ENCODE measurements at regions not wholly inside any gene's neighbourhood (a gene's known extent, or its start where the extent isn't known, plus 50 kb on each side); places are given as distances from the start of the nearest gene placed in this dataset.
"Not testable (repeated sequence)": the region's sequence is repeated elsewhere in the genome, so short reads cannot be mapped to it uniquely, and the experiment has no call there.

DNA sequence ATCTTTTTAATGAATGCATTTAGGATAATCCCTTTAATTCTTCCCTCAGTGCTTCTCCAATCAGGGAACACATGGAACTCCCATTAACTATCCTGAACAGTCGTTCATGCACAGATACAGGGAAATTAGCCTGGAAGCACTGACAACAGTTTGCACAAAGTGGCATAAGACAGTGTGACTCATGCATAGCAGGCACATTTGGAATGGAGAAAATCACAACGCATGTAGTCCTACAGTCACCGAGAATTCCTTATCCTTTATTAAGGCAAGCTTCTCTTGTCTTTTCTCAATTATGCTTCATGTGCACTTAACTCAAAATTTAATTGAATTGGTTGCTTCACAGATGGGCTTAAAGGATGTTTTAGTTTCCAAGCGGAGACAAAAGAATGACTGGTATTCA lies 155.0 kb upstream of the CRBN start:
- DNase-seq (ENCODE audit: low spot score): peak; percentile 42

DNA sequence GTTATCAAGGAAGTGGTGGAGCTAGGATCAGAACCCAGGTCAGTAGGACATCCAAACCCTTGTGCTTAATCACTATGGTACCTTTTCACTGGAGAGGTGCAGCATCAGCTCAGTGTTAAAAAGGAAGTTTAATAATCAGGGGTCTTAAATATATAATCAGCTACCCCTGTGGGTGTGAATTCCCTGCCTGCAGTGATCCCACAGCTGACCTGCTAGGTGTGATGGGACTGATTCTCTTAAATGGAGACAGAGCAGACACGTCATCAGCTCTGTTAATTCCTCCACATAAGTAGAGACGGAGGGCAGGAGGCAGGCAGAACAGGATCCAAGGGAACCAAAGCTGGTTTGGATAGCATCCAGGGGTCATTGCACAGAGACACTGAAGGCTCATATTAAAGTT lies 154.1 kb upstream of the CRBN start:
- no peak for DNase-seq (ENCODE audit: low spot score)

DNA sequence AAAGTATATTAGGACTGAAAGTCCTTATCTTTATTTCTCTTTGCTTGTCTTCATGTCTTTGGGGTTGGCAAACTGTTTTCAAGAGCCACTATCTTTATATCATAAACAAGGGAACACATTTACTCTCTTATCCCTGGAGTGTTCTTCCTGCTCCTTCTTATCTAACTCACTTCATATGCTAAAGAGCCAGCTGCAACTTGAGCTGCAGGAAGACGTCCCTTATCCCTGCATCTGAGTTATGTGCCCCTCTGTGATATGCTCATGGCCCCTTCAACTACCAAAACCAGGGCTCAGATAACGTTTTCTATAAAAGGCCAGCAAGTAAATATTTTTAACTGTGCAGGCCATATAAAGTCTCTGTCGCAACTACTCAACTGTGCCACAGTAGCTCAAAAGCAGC lies 137.0 kb upstream of the CRBN start:
- no peak for DNase-seq (ENCODE audit: low spot score)

DNA sequence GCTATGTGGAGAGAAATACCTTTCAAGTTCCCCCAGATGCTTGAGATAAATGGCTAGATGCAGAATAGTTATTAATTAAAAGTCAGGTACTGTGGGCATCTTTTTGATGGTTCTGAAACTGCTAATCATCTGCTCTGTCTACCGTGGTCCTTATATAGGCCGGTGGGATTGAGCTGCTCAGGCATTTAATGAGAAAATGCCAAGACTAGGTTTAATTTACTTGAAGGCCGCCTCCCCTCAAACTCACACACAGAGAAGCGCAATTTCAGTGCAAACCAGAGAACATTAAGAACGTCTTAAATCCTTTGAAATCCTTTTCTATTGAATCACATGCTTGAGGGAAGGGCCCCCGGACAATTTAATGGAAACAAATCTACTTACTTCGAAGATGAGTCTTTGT lies 136.4 kb upstream of the CRBN start:
- no peak for DNase-seq (ENCODE audit: low spot score)

DNA sequence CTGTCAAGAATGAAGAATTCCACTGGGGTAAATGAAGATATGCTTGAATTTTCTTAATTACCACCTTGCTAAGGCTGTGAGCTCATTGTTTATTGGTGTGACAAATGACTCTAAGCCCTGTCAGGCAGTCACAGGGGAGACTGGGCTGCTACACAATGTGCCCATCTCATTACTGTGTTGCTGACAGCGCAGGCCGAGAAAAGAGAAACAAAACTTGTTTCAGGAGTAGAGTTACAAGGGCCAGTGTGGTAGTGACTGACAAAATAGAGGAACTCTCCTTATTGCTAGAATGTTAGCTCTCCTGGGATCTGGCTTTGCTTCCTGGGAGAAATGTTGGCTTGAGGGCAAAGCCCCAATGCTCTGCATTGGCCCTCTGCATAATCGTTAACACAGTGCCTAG lies 130.4 kb upstream of the CRBN start:
- DNase-seq (ENCODE audit: low spot score): no peak

DNA sequence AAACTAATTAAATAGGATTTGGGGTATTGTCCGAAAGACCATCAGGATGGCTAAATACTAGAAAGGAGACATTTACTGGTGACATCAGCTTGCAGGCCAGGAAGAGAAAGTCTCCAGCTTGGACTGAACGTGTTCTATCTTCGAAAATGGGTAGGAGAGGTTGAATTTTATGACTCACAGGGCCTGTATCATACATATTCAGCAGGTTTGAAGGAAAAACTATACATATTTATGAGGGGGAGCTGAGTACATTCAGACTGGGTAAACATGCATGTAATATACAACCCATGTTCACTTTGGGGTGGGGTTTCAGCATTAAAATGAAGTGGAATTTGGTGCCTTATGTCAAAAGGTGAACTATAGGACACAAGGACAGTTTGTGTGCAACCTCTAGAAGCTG lies 129.3 kb upstream of the CRBN start:
- no peak for DNase-seq (ENCODE audit: low spot score)

DNA sequence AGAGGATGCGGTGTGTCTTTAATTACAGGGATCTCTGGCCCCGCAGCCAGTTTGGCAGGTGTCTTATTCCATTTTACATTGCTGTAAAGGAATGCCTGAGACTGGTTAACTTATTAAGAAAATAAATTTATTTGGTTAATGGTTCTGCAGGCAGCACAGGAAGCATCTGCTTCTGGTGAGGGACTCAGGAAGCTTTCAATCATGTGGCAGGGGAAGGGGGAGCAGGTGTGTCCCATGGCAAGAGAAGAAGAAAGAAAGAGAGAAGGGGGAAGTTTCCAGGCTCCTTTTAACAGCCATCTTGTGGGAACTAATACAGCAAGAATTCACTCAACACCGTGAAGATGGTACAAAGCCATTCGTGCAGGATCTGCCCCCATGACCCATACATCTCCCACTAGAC lies 128.0 kb upstream of the CRBN start:
- no peak for DNase-seq (ENCODE audit: low spot score)

DNA sequence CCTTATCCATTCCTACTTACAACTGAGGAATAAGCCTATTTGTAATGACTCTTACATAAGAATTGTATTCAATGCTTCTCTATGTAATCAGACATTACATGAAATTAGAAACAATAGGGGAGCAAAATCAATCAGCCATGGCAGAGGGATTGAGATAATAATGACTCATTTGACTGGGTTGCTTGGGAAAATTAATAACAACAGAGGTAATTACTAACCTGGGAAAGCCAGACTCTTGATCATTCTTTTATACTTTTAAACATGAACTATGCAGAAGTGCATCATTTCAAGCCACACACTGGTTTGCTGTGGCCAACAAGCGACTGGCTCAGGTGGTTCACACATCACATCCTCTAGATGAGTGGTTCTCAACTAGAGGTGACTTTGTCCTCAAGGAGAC lies 126.3 kb upstream of the CRBN start:
- DNase-seq (ENCODE audit: low spot score): no peak

DNA sequence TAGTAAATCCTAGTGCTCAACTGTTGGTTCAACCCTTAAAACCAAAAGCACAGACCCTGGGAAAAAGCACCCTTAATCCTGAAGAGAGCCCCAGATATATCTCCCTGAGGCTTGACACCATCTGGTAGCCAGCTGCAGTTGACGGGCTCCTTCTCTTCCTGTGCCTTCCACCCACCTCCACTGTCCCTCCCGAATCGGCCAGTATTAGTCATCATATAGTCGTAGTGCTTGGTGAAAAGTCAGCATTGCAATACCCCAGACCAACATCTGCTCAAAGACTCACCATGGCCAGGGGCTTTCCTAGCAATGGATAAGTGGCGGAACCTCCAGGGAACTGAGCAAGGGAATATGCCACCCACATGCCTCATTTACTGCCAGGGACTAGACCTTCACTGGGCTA lies 125.6 kb upstream of the CRBN start:
- DNase-seq (ENCODE audit: low spot score): no peak

DNA sequence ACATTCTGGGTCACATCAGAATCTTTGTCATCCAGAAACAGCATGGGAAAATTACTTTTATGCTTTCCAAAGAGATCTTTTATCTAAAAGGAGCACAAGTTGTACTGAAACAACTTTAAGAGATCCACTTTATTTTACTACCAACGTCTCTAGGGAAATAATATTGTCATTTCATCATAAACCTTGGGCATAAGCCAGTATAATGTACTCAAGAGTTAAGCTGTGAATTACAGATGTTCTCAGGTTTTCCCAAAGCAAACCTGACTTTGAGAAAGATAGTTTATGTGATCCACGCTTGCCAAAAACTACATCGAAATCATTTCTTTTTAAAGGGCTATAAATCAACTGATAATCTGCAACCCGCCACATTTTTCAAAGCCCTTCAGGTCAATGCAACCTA lies 124.1 kb upstream of the CRBN start:
- DNase-seq (ENCODE audit: low spot score): no peak

DNA sequence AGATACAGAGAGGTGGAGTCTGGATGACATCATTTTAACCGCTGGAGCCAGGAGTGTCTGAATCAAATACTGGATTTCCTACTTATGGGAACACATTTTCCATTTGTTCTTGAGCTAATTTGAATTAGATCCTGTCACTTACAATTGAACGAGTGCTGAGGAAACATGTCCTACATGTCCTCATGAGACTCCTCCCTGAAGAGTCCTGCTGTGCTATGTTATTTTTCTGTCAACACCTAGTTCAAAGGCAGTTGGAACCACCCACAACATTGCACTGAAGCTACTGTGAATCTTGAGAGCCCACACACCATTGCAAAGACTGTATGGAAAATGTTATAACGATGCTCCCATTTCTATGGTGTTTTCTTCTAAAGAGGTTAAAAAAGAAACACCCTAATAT lies 123.5 kb upstream of the CRBN start:
- DNase-seq (ENCODE audit: low spot score): peak; percentile 56

DNA sequence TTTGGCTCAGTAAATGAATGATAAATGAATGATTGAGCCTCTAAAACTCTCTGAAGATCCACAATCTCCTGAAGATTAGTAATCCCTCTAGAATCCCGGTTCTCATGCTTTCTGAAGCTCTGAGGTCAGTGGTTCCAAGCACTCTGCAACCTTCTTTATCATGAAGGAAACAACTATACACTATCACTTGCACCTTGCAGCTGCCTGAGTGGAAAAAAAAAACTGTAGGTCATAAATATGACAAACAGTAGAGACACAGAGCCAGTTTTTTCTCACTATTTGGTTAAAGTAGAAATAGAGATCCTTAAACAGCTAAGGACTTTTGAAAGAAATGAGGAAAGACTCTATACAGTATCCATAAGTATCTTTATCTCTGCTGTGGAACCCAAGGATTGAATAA lies 122.0 kb upstream of the CRBN start:
- no peak for DNase-seq (ENCODE audit: low spot score)

DNA sequence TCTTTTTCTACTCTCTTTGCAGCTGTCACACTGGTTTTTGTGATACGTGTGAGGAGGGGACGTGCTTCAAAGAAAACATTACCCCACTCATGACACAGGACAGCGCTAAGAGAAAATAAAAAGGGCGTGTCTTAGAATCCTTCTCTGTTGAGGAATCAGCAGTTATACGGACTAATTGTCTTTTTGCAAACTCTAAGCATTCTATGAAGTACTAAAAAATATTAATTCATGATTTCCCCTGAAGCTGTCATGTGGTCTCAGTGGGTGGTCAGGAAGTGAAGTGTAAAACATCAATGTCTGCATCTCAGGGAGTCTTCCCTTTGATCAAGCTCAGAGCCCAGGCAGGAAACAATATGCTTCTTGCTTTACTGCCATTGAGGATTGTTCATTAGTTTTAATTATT lies 117.5 kb upstream of the CRBN start:
- DNase-seq (ENCODE audit: low spot score): no peak

DNA sequence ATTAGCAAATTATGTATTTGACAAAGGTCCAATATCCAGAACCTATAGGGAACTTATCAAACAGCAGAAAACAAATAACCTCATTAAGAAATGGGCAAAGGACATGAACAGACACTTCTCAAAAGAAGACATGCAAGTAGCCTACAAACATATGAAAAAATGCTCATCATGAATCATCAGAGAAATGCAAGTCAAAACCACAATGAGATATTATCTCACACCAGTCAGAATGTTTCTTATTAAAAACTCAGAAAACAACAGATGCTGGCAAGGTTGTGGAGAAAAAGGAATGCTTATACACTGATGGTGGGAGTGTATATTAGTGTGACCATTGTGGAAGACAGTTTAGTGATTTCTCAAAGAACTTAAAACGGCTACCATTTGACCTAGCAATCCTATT lies 116.1 kb upstream of the CRBN start:
- DNase-seq (ENCODE audit: low spot score): no peak

DNA sequence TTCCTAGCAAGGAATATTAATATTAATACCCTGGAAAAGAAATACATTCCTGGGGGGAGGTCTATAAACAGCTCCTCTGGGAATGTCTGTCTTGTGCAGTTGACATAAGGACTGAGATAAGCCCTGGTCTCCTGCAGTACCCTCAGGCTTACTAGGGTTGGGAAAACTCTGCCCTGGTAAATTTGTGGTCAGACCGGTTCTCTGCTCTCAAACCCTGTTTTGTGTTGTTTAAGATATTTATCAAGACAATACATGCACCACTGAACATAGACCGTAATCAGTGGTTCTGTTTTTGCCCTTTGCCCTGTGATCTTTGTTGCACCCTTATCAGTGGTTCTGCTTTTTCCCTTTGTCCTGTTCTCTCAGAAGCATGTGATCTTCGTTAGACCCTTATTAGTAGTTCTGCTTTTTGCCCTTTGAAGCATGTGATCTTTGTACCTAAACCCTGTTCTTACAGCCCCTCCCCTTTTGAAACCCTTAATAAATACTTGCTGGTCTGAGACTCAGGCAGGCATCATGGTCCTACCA lies 112.3 kb upstream of the CRBN start:
- not testable (repeated sequence) for DNase-seq (ENCODE audit: low spot score)

DNA sequence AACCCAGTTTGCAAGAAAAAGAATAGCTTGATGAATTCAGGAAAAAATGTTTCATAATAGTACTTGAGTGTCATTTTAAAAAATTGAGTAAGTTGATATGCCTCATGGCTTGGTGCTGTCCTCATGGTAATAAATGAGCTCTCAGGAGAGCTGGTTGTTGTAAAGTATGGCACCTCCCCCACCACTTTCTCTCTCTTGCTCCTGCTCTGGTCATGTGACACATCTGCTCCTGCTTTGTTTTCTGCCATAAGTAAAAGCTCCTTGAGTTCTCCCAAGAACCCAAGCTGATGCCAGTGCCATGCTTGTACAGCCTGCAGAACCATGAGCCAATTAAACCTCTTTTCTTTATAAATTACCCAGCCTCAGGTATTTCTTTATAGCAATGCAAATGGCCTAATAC lies 108.8 kb upstream of the CRBN start:
- DNase-seq (ENCODE audit: low spot score): no peak

DNA sequence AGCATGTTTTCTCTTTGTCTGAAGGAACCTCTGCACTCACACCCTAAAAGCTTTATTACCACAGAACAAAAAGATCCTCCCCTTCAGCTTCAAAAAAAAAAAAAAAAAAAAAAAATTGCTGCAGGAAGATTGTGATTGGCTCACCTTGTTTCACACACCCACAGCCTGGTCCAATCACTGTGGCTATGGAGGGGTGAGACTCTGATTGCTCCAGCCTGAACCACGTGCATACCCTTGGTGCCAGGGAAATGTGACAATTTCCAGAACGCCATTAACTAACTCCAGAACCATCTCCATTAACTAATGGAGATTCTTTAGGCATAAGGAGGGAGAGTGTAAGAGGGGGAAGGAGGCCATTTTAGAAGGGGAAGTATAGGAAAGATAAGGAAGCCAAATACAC lies 106.5 kb upstream of the CRBN start:
- no peak for DNase-seq (ENCODE audit: low spot score)

DNA sequence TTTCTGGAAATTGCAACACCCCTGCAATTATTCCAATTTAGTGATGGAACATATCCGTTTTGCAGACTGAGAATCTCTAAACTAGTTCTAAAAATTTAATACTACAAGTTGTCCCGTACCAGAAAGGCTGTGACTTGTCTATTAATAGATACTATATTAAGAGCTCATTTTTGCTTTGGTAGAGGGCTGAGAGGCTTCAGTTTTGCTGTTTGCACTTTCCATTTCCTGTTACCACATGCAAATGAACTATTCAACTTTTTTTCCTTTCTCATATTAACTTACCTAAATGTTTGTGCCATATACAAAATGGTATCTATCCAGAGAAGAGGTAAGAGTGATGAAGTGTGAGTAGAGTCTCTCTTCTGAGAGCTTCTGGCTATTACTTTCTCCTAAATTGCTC lies 101.5 kb upstream of the CRBN start:
- no peak for DNase-seq (ENCODE audit: low spot score)

DNA sequence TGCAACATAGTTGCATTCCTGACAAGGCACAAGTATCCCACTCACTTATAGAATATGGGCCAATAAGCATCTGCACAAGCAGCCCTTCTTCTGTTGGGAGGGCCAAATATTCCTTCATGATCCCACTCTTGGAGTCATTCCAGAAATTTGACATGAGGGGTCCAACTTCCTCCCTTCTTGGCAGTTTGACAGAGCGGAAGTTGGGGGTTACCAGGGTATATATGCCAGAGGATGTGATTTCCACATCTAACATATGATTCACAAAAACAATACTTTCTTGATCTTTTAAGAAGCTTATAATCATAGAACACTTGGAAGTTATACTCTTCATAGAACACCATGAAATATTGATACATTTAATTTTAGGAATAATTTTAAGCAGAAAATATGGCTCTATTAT lies 100.9 kb upstream of the CRBN start:
- DNase-seq (ENCODE audit: low spot score): no peak

DNA sequence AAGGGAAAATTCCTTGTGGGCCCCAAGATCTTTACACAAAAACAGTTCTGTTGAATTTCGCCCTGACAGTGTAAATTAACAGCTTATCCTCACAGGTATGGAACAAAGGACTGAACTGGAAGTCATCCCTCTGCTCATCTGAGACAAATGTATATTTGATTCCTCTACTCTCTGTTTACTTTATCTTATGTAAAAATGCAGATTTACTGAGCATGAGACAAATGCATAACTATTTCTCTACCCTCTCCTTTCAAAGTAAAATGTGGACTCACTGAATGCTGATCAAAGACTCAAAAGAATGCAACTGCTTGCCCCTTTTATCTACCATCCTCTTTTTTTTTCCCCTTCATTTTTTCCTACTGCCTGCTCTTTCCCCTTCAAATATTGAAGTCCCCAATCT lies 98.6 kb upstream of the CRBN start:
- DNase-seq (ENCODE audit: low spot score): no peak

DNA sequence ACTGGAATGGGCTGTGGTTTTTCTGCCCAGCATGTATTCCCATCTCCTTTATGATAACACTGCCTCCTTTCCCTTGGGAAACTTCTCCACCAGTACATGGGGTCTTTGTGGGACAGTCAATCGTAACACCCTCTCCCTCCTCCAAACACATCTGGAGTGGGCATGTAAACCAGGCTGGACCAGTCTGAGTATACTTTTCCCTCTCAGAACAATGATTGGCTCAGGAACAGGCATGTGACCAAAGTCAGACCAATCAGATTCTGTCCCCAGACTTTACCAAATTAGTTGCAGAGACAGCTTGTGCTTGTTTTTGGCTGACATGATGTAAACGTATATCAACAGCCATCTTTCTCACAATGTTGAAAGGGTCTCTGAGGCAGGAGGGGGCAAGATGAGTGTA lies 97.1 kb upstream of the CRBN start:
- no peak for DNase-seq (ENCODE audit: low spot score)

DNA sequence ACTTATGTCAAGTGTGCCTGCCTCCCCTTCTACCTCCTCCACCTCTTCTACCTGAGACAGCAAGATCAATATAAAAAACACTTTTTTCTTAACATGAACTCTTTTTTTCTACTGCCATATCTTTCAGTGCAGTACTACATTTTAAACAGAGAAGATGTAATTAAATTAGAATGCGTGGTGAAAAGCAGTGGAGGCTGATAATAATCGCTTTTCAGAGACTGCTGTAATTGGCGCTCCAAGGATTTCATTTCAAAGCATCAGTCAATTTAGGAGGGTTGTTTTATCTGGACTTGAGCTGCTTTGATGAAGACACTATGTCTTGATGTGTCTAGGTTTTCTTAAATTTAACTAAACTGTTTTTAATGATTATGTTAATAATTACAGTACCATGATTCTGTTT lies 85.3 kb upstream of the CRBN start:
- DNase-seq (ENCODE audit: low spot score): peak; percentile 61

DNA sequence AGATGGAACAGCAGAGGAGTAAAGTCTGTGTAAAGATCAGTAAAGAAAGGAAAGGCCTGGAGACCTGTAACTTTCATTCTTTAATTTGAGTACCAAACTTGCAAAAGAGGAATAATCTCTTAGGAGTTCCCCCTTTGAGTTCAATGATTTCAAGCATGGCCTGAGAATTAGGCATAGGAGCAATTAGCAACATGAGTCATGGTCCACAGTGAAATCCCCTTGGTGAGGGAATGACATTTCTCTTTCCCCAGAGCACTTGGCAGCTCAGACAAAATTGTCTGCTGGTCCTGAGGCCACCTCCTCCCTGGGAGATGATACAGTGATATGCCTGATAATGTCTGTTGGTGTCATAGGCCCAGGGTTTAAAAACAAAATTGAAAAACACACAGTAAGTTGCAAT lies 81.4 kb upstream of the CRBN start:
- no peak for DNase-seq (ENCODE audit: low spot score)

DNA sequence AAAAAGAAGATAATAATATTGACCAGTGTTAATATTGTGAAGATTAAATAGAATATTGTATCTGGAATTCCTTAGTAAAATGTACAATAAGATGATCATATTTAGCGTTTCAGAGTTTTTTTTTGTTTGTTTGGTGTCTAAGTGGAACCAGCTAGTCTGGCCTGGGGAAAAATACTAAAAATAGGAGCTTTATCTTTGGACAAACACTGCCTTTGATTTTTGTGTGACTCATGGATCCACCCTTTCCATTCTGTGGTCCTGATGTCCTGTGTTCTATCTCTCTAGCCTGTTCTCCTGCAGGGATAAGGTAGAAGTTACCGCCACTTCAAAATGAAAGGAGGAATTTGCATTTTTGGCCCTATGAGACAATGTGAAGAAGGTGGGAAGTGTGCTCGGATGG lies 79.7 kb upstream of the CRBN start:
- DNase-seq (ENCODE audit: low spot score): no peak

DNA sequence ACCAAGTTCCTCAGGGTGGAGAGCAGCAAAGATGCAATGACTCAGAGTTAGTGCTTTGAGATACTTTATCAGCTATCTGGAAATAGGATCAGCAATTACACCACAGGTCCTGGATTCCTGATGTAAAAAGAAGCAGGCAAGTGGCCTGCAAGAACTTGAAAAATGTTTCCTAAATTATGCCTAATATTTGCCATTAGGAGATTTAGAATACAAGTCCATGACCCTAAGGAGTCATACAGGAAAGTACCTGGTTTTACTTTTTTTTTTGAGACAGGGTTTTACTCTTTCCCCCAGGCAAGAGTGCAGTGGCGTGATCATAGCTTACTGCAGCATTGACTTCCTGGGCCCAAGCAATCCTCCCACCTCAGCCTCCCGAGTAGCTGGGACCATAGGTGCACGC lies 78.8 kb upstream of the CRBN start:
- no peak for DNase-seq (ENCODE audit: low spot score)

Data from putamen (tissue), 1 donor.